SKM-1 treated with dmso at 0.1 percent for 144 hours (cell line): ENCODE measurements at regions not wholly inside any gene's neighbourhood (a gene's known extent, or its start where the extent isn't known, plus 50 kb on each side); places are given as distances from the start of the nearest gene placed in this dataset.

Source experiments
- DNase-seq: peaks from one replicate; lab custom pipeline; 2025; ENCODE audit not compliant: unreplicated experiment; lab: John Stamatoyannopoulos, UW

- no peak for DNase-seq
Observed at GRCh38 chr10:58995058-58995596, 181.3 kb upstream of the PHYHIPL start.

- no peak for DNase-seq
Observed at GRCh38 chr10:58996063-58996462, 180.4 kb upstream of the PHYHIPL start.

GRCh38 chr10:58996866-58997265 is 179.6 kb upstream of the PHYHIPL start:
- no peak for DNase-seq

- DNase-seq: no peak
Observed at GRCh38 chr10:58998924-58999713, 177.3 kb upstream of the PHYHIPL start.

GRCh38 chr10:59000162-59000825 is 176.1 kb upstream of the PHYHIPL start:
- no peak for DNase-seq

GRCh38 chr10:59002011-59002410 is 174.4 kb upstream of the PHYHIPL start:
- no peak for DNase-seq

GRCh38 chr10:59003203-59003602 is 173.2 kb upstream of the PHYHIPL start:
- DNase-seq: no peak

GRCh38 chr10:59004392-59004791 is 172.1 kb upstream of the PHYHIPL start:
- no peak for DNase-seq

- DNase-seq: no peak
Observed at GRCh38 chr10:59006511-59007306, 169.7 kb upstream of the PHYHIPL start.

GRCh38 chr10:59007307-59008025 is 169.0 kb upstream of the PHYHIPL start:
- no peak for DNase-seq

- DNase-seq: no peak
Observed at GRCh38 chr10:59008452-59008851, 168.0 kb upstream of the PHYHIPL start.

GRCh38 chr10:59011972-59012632 is 164.3 kb upstream of the PHYHIPL start:
- DNase-seq: no peak

GRCh38 chr10:59012839-59013238 is 163.6 kb upstream of the PHYHIPL start:
- DNase-seq: no peak

GRCh38 chr10:59016043-59016442 is 160.4 kb upstream of the PHYHIPL start:
- no peak for DNase-seq

- DNase-seq: no peak
Observed at GRCh38 chr10:59018977-59019376, 157.5 kb upstream of the PHYHIPL start.

GRCh38 chr10:59019603-59020002 is 156.8 kb upstream of the PHYHIPL start:
- DNase-seq: no peak

- DNase-seq: no peak
Observed at GRCh38 chr10:59020502-59020901, 155.9 kb upstream of the PHYHIPL start.

GRCh38 chr10:59025981-59026765 is 150.3 kb upstream of the PHYHIPL start:
- DNase-seq: no peak

GRCh38 chr10:59027975-59028655 is 148.3 kb upstream of the PHYHIPL start:
- DNase-seq: no peak
